GM12892 (cell line): ENCODE measurements at regions not wholly inside any gene's neighbourhood (a gene's known extent, or its start where the extent isn't known, plus 50 kb on each side); places are given as distances from the start of the nearest gene placed in this dataset.

Source experiments
- POLR2A ChIP-seq: IDR thresholded peaks from 2 replicates; pipeline ENCODE4 v1.6.1; 2011; ENCODE audit warnings: low read depth, low read length, control low read depth
- POLR2AphosphoS5 ChIP-seq: IDR thresholded peaks from 2 replicates; pipeline ENCODE4 v1.6.1; 2011; ENCODE audit warnings: low read depth, low read length, control low read depth
- TAF1 ChIP-seq: IDR thresholded peaks from 2 replicates; pipeline ENCODE4 v1.6.1; 2011; ENCODE audit warnings: low read depth, mild to moderate bottlenecking, control low read depth, low read length, borderline replicate concordance

GRCh38 chr9:81071108-81071507 is 618.2 kb downstream of the TLE1 start:
- TF ChIP-seq POLR2A = no peak
- no peak for TF ChIP-seq POLR2AphosphoS5
- no peak for TF ChIP-seq TAF1
